HCT116 (cell line): ENCODE measurements at regions not wholly inside any gene's neighbourhood (a gene's known extent, or its start where the extent isn't known, plus 50 kb on each side); places are given as distances from the start of the nearest gene placed in this dataset.

Experiments
- ATAC-seq: fragments of 200-7000 bp; cut with Tn5 transposase; 2 replicates; pipeline ENCODE4 v1.9.1; 2020; ENCODE audit warnings: mild to moderate bottlenecking, moderate library complexity
- BruUV-seq: library from RNA; stranded (reverse); fragments of 400-500 nt; replicated peaks from 2 replicates; lab custom pipeline; 2021; lab: Mats Ljungman, UMichigan
- CTCF ChIA-PET: fragments of 300-600 bp; sonication (Branson Sonifier 250); formaldehyde crosslinking; loops from one replicate; lab custom pipeline; 2021; ENCODE audit warnings: antibody characterized with exemption; lab: Charles Lee
- POLR2A ChIA-PET: fragments of 300-600, 350-600 bp; sonication (Branson Sonifier 250); formaldehyde crosslinking; loops from one replicate; lab custom pipeline; 2021; ENCODE audit warnings: antibody characterized with exemption; lab: Charles Lee
- RAD21 ChIA-PET, 2 experiments: fragments of 300-600 bp; sonication (Branson Sonifier 250); formaldehyde crosslinking; loops; one replicate each; lab custom pipeline; 2023; ENCODE audit warnings: low total read pairs in 2 of 2; ENCODE audit not compliant: uncharacterized antibody in 2 of 2, unreplicated experiment in 2 of 2, low non-redundant PET in 1 of 2; lab: Charles Lee
- DNase-seq: peaks from one replicate; pipeline ENCODE4 v3.0.0-alpha.2; 2010; ENCODE audit warnings: low read depth, low spot score
- H2AFZ ChIP-seq: fragments of 200-600 bp; shearing (Covaris generic), sonication (generic); 2 replicates; pipeline ENCODE4 v1.6.1; 2017; ENCODE audit warnings: low read depth, mixed run types, mixed read lengths, antibody characterized with exemption, low read length; ENCODE audit not compliant: poor library complexity, severe bottlenecking
- H3K27ac ChIP-seq: 2 replicates; pipeline ENCODE4 v1.5.1; 2012; ENCODE audit warnings: low read depth, low read length
- H3K27me3 ChIP-seq: fragments of 200-600 bp; sonication (generic); 2 replicates; pipeline ENCODE4 v1.6.1; 2016; ENCODE audit warnings: mixed run types, low read length, mixed read lengths; ENCODE audit not compliant: insufficient read depth
- H3K36me3 ChIP-seq, 2 experiments: fragments of 200-500 bp in 1 of 2; fragments of 200-600 bp in 1 of 2; sonication (Bioruptor generic) in 1 of 2; sonication (generic) in 1 of 2; 2 replicates each; pipeline versions ENCODE4 v1.5.1 to v1.6.1; 2014 to 2016; ENCODE audit warnings: low read length in 2 of 2, inconsistent platforms in 1 of 2, mixed read lengths in 1 of 2, mixed run types in 1 of 2; ENCODE audit not compliant: insufficient read depth in 2 of 2, control insufficient read depth in 1 of 2
- H3K4me1 ChIP-seq, 2 experiments: fragments of 200-600 bp in 1 of 2; sonication (generic) in 1 of 2; 2 replicates each; pipeline versions ENCODE4 v1.5.1 to v1.6.1; 2012 to 2017; ENCODE audit warnings: low read length in 2 of 2, inconsistent platforms in 1 of 2, mild to moderate bottlenecking in 1 of 2, mixed read lengths in 1 of 2, mixed run types in 1 of 2, moderate library complexity in 1 of 2; ENCODE audit not compliant: insufficient read depth in 2 of 2, control insufficient read depth in 1 of 2
- H3K4me2 ChIP-seq: fragments of 200-600 bp; sonication (generic); 2 replicates; pipeline ENCODE4 v1.6.1; 2017; ENCODE audit warnings: mixed run types, low read length, mixed read lengths
- H3K4me3 ChIP-seq, 2 experiments: fragments of 200-600 bp in 1 of 2; sonication (generic) in 1 of 2; replicated peaks in 1 of 2; 2 replicates each; pipeline ENCODE4 v1.5.1; 2011 to 2016; ENCODE audit warnings: low read length in 2 of 2, control low read depth in 1 of 2, low read depth in 1 of 2, mild to moderate bottlenecking in 1 of 2, mixed read lengths in 1 of 2, mixed run types in 1 of 2
- H3K79me2 ChIP-seq: fragments of 200-600 bp; sonication (generic); 2 replicates; pipeline ENCODE4 v1.6.1; 2017; ENCODE audit warnings: mild to moderate bottlenecking, mixed run types, low read length, moderate library complexity, mixed read lengths; ENCODE audit not compliant: insufficient read depth
- H3K9ac ChIP-seq: fragments of 200-600 bp; sonication (generic); 2 replicates; pipeline ENCODE4 v1.6.1; 2016; ENCODE audit warnings: low read length, mixed read lengths
- H3K9me2 ChIP-seq: fragments of 200-600 bp; sonication (generic), shearing (Covaris generic); 2 replicates; pipeline ENCODE4 v1.6.1; 2017; ENCODE audit warnings: mixed run types, mild to moderate bottlenecking, moderate library complexity; ENCODE audit not compliant: insufficient read depth
- H3K9me3 ChIP-seq, 2 experiments: fragments of 200-500 bp in 1 of 2; fragments of 200-600 bp in 1 of 2; sonication (Bioruptor generic) in 1 of 2; sonication (generic) in 1 of 2; 2 replicates each; pipeline ENCODE4 v1.6.1; 2014 to 2017; ENCODE audit warnings: low read length in 2 of 2, mixed read lengths in 2 of 2, inconsistent platforms in 1 of 2, low read depth in 1 of 2, mild to moderate bottlenecking in 1 of 2, mixed run types in 1 of 2, moderate library complexity in 1 of 2; ENCODE audit not compliant: control insufficient read depth in 1 of 2, insufficient read depth in 1 of 2
- H4K20me1 ChIP-seq: fragments of 200-600 bp; sonication (generic), shearing (Covaris generic); 2 replicates; pipeline ENCODE4 v1.6.1; 2017; ENCODE audit warnings: mixed run types, mild to moderate bottlenecking, moderate library complexity; ENCODE audit not compliant: insufficient read depth
- CBX3 ChIP-seq: IDR thresholded peaks from 2 replicates; pipeline ENCODE4 v1.6.1; 2012; ENCODE audit warnings: low read depth
- CEBPB ChIP-seq: IDR thresholded peaks from 2 replicates; pipeline ENCODE4 v1.6.1; 2012; ENCODE audit warnings: low read depth
- CTCF ChIP-seq, 3 experiments: fragments of 200-600 bp in 1 of 3; sonication (generic) in 1 of 3; IDR thresholded peaks in 2 of 3; conservative IDR thresholded peaks in 1 of 3; 2 replicates each; pipeline ENCODE4 v1.5.1; 2012 to 2017; ENCODE audit warnings: low read depth in 2 of 3, low read length in 2 of 3, antibody characterized with exemption in 1 of 3, borderline replicate concordance in 1 of 3, control low read depth in 1 of 3, mild to moderate bottlenecking in 1 of 3, mixed read lengths in 1 of 3, mixed run types in 1 of 3, moderate library complexity in 1 of 3; ENCODE audit not compliant: insufficient read depth in 1 of 3
- ELF1 ChIP-seq: IDR thresholded peaks from 2 replicates; pipeline ENCODE4 v1.6.1; 2012; ENCODE audit warnings: low read depth, borderline replicate concordance
- EZH2 ChIP-seq: fragments of 200-600 bp; sonication (generic); IDR thresholded peaks from 2 replicates; pipeline ENCODE4 v1.6.1; 2017; ENCODE audit warnings: antibody characterized with exemption, mixed run types
- JUND ChIP-seq: IDR thresholded peaks from 2 replicates; pipeline ENCODE4 v1.6.1; 2012
- MAX ChIP-seq: IDR thresholded peaks from 2 replicates; pipeline ENCODE4 v1.6.1; 2012
- POLR2AphosphoS5 ChIP-seq: IDR thresholded peaks from 2 replicates; pipeline ENCODE4 v1.6.1; 2011; ENCODE audit warnings: mild to moderate bottlenecking, low read depth, low read length, moderate library complexity
- REST ChIP-seq: IDR thresholded peaks from 2 replicates; pipeline ENCODE4 v1.6.1; 2012; ENCODE audit warnings: low read depth
- SP1 ChIP-seq: IDR thresholded peaks from 2 replicates; pipeline ENCODE4 v1.6.1; 2012; ENCODE audit warnings: low read depth
- YY1 ChIP-seq: IDR thresholded peaks from 2 replicates; pipeline ENCODE4 v1.6.1; 2011; ENCODE audit warnings: low read length, low read depth, moderate library complexity, mild to moderate bottlenecking; ENCODE audit not compliant: insufficient replicate concordance; ENCODE audit errors: extremely low read depth
- ZBTB33 ChIP-seq: IDR thresholded peaks from 2 replicates; pipeline ENCODE4 v1.6.1; 2011; ENCODE audit warnings: mild to moderate bottlenecking, low read length, moderate library complexity; ENCODE audit not compliant: insufficient replicate concordance; ENCODE audit errors: extremely low read depth
- ZFX ChIP-seq: fragments of 450-650 bp; IDR thresholded peaks from 2 replicates; pipeline ENCODE4 v1.6.1; 2017
- ZNF274 ChIP-seq: fragments of 200-500 bp; sonication (Bioruptor generic); IDR thresholded peaks from 2 replicates; pipeline ENCODE4 v1.6.1; 2014; ENCODE audit warnings: mild to moderate bottlenecking, low read depth, low read length, inconsistent platforms
- intact Hi-C: fragments of 100-400 bp; cut with micrococcal nuclease; formaldehyde crosslinking; loops from 2 replicates; pipeline ENCODE4 v1.10.0; 2022

GRCh38 chr2:226554701-226555100 lies 244.9 kb downstream of the IRS1 start:
- DNase-seq: no peak
- Histone ChIP-seq H4K20me1 (no peaks in the 10 kb centered on the region), H3K4me1 (peaks cover 16% of the 10 kb centered on the region in 2 experiments; a peak in 2 of 4 replicates), H3K9me2 (no peaks in the 10 kb centered on the region), H3K79me2 (no peaks in the 10 kb centered on the region), H3K9ac (no peak overlapping the region), H3K4me3 (no peak overlapping the region), H3K4me2 (no peak overlapping the region), H3K27ac (no peak overlapping the region), H3K27me3 (no peaks in the 10 kb centered on the region), H3K36me3 (no peaks in the 10 kb centered on the region), H3K9me3 (no peaks in the 10 kb centered on the region), H2AFZ (no peak overlapping the region)
- ChIA-PET POLR2A (interaction anchor here (0.6 kb wide), 1 partner anchor 430 kb away, joined by 5 read pairs; no protein-coding TSS in a partner anchor), RAD21 (no interaction called here), CTCF (no interaction called here)
- no TSS peak for BruUV-seq
- TF ChIP-seq POLR2AphosphoS5 (no peak), EZH2 (no peak), MAX (no peak), CBX3 (no peak), ZBTB33 (no peak), JUND (no peak), ELF1 (no peak), ZFX (no peak), SP1 (no peak), CEBPB (no peak), YY1 (no peak), REST (no peak), ZNF274 (no peak), CTCF (IDR thresholded peaks at IDR 0.05 in 2 of 3, conservative IDR thresholded peaks at IDR 0.05 in 1 of 3; ENCODE audit: borderline replicate concordance in 1 of 3, insufficient read depth in 1 of 3, low read depth in 2 of 3, low read length in 2 of 3) (no peak)
- no peak for ATAC-seq
- intact Hi-C loops: no loop called here
